ENCODE measurements at regions not wholly inside any gene's neighbourhood (a gene's known extent, or its start where the extent isn't known, plus 50 kb on each side); places are given as distances from the start of the nearest gene placed in this dataset.

DNA sequence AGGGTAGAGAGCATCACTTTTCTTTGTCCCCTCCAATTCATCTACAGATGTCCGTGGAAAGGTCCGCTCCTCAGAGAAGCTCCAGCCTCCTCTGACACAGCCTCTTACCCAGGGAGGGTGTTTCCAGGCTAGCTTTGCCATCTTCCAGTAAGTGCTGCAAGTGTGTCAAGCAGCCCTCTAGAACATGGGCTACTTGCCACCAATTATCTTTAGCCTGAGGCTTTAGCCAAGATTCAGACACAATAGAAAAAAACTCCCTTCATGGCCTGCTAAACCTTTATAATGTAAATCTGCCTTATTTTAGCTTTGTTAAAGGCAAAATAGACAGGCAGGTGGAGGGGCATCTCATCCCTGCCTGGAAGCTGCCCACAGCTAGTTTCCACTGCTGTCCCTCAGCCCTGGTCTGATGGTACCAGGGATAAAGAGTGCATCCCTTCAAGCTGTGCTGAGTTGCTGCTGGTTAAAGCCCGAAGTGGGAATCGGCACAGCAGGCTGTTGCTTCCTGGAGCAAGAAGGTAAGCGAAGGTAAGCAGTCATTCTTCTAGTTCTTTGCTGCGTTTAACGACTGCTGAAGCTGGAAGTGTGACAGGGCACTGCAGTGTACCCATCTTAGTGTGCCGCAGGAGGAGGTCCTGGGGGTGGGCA is 190.1 kb upstream of the E2F8 start:
- TF ChIP-seq, protein P1, sequence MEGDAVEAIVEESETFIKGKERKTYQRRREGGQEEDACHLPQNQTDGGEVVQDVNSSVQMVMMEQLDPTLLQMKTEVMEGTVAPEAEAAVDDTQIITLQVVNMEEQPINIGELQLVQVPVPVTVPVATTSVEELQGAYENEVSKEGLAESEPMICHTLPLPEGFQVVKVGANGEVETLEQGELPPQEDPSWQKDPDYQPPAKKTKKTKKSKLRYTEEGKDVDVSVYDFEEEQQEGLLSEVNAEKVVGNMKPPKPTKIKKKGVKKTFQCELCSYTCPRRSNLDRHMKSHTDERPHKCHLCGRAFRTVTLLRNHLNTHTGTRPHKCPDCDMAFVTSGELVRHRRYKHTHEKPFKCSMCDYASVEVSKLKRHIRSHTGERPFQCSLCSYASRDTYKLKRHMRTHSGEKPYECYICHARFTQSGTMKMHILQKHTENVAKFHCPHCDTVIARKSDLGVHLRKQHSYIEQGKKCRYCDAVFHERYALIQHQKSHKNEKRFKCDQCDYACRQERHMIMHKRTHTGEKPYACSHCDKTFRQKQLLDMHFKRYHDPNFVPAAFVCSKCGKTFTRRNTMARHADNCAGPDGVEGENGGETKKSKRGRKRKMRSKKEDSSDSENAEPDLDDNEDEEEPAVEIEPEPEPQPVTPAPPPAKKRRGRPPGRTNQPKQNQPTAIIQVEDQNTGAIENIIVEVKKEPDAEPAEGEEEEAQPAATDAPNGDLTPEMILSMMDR (IDR thresholded peaks at IDR 0.05), result no peak
- no peak for TF ChIP-seq POLR2A (IDR thresholded peaks at IDR 0.05)
- TF ChIP-seq POLR2AphosphoS5 (IDR thresholded peaks at IDR 0.05), result no peak
- no peak for TF ChIP-seq EP300 (IDR thresholded peaks at IDR 0.05)
